GM12878 (cell line): ENCODE measurements at regions not wholly inside any gene's neighbourhood (a gene's known extent, or its start where the extent isn't known, plus 50 kb on each side); places are given as distances from the start of the nearest gene placed in this dataset.

Experiments used
- BCL11A ChIP-seq: IDR thresholded peaks from 2 replicates; pipeline ENCODE4 v1.6.1; 2011; ENCODE audit warnings: low read depth, low read length
- FOS ChIP-seq: IDR thresholded peaks from 3 replicates; pipeline ENCODE4 v1.6.1; 2011; ENCODE audit warnings: borderline replicate concordance; ENCODE audit not compliant: insufficient read length; ENCODE audit errors: extremely low read depth
- FOXK2 ChIP-seq: fragments of 450-650 bp; IDR thresholded peaks from 2 replicates; pipeline ENCODE4 v1.6.1; 2017; ENCODE audit warnings: mild to moderate bottlenecking, moderate library complexity
- HDGF ChIP-seq: fragments of 450-650 bp; IDR thresholded peaks from 2 replicates; pipeline ENCODE4 v1.6.1; 2016; ENCODE audit warnings: antibody characterized with exemption
- NFYB ChIP-seq: IDR thresholded peaks from 2 replicates; pipeline ENCODE4 v1.6.1; 2011; ENCODE audit warnings: low read depth, mild to moderate bottlenecking, low read length, improper control_type of control experiment, moderate library complexity; ENCODE audit not compliant: insufficient read depth
- NRF1 ChIP-seq: conservative IDR thresholded peaks from 2 replicates; pipeline ENCODE4 v1.6.1; 2011; ENCODE audit warnings: mild to moderate bottlenecking, low read depth, low read length, improper control_type of control experiment
- RAD51 ChIP-seq: fragments of 450-650 bp; IDR thresholded peaks from 2 replicates; pipeline ENCODE4 v1.6.1; 2016; ENCODE audit warnings: moderate library complexity, mild to moderate bottlenecking, inconsistent platforms
- ZNF384 ChIP-seq: IDR thresholded peaks from 2 replicates; pipeline ENCODE4 v1.6.1; 2012; ENCODE audit warnings: low read depth, mild to moderate bottlenecking, low read length, improper control_type of control experiment, borderline replicate concordance
- TF ChIP-seq, protein P1 (sequence below): IDR thresholded peaks from 2 replicates; pipeline ENCODE4 v1.6.1; 2012; ENCODE audit warnings: mild to moderate bottlenecking, low read depth, low read length
- TF ChIP-seq, protein P2 (sequence below): IDR thresholded peaks from 2 replicates; pipeline ENCODE4 v1.6.1; 2011; ENCODE audit warnings: low read depth, low read length, improper control_type of control experiment, borderline replicate concordance
- TF ChIP-seq, protein P3 (sequence below): fragments of 450-650 bp; IDR thresholded peaks from 2 replicates; pipeline ENCODE4 v1.6.1; 2016; ENCODE audit warnings: mild to moderate bottlenecking, moderate library complexity, borderline replicate concordance

DNA sequence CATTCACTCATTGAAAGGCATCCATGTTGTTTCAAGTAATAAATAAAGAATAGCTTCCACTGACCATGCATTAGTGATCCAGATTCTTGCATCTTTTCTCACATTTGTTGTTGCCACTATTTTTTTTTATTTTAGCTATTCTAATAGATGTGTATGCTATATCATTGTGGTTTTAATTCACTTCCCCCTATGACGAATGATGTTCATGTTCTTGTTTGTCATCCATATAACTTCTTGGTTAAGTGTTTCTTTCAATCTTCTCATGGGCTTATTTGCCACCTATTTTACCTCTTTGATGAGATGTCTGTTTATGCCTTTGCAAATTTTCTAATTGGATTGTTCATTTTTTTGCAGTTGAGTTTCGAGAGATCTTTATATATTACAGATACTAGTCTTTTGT is 681.2 kb downstream of the HDGFL1 start (continued):
- TF ChIP-seq, protein P1, sequence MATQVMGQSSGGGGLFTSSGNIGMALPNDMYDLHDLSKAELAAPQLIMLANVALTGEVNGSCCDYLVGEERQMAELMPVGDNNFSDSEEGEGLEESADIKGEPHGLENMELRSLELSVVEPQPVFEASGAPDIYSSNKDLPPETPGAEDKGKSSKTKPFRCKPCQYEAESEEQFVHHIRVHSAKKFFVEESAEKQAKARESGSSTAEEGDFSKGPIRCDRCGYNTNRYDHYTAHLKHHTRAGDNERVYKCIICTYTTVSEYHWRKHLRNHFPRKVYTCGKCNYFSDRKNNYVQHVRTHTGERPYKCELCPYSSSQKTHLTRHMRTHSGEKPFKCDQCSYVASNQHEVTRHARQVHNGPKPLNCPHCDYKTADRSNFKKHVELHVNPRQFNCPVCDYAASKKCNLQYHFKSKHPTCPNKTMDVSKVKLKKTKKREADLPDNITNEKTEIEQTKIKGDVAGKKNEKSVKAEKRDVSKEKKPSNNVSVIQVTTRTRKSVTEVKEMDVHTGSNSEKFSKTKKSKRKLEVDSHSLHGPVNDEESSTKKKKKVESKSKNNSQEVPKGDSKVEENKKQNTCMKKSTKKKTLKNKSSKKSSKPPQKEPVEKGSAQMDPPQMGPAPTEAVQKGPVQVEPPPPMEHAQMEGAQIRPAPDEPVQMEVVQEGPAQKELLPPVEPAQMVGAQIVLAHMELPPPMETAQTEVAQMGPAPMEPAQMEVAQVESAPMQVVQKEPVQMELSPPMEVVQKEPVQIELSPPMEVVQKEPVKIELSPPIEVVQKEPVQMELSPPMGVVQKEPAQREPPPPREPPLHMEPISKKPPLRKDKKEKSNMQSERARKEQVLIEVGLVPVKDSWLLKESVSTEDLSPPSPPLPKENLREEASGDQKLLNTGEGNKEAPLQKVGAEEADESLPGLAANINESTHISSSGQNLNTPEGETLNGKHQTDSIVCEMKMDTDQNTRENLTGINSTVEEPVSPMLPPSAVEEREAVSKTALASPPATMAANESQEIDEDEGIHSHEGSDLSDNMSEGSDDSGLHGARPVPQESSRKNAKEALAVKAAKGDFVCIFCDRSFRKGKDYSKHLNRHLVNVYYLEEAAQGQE = no peak
- TF ChIP-seq, protein P2, sequence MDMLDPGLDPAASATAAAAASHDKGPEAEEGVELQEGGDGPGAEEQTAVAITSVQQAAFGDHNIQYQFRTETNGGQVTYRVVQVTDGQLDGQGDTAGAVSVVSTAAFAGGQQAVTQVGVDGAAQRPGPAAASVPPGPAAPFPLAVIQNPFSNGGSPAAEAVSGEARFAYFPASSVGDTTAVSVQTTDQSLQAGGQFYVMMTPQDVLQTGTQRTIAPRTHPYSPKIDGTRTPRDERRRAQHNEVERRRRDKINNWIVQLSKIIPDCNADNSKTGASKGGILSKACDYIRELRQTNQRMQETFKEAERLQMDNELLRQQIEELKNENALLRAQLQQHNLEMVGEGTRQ = no peak
- no peak for TF ChIP-seq FOXK2
- TF ChIP-seq HDGF = no peak
- TF ChIP-seq RAD51 = no peak
- no peak for TF ChIP-seq BCL11A
- no peak for TF ChIP-seq NFYB
- TF ChIP-seq, protein P3, sequence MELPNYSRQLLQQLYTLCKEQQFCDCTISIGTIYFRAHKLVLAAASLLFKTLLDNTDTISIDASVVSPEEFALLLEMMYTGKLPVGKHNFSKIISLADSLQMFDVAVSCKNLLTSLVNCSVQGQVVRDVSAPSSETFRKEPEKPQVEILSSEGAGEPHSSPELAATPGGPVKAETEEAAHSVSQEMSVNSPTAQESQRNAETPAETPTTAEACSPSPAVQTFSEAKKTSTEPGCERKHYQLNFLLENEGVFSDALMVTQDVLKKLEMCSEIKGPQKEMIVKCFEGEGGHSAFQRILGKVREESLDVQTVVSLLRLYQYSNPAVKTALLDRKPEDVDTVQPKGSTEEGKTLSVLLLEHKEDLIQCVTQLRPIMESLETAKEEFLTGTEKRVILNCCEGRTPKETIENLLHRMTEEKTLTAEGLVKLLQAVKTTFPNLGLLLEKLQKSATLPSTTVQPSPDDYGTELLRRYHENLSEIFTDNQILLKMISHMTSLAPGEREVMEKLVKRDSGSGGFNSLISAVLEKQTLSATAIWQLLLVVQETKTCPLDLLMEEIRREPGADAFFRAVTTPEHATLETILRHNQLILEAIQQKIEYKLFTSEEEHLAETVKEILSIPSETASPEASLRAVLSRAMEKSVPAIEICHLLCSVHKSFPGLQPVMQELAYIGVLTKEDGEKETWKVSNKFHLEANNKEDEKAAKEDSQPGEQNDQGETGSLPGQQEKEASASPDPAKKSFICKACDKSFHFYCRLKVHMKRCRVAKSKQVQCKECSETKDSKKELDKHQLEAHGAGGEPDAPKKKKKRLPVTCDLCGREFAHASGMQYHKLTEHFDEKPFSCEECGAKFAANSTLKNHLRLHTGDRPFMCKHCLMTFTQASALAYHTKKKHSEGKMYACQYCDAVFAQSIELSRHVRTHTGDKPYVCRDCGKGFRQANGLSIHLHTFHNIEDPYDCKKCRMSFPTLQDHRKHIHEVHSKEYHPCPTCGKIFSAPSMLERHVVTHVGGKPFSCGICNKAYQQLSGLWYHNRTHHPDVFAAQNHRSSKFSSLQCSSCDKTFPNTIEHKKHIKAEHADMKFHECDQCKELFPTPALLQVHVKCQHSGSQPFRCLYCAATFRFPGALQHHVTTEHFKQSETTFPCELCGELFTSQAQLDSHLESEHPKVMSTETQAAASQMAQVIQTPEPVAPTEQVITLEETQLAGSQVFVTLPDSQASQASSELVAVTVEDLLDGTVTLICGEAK = no peak
- TF ChIP-seq ZNF384 = no peak
- TF ChIP-seq FOS = no peak
- no peak for TF ChIP-seq NRF1
